ENCODE measurements at regions not wholly inside any gene's neighbourhood (a gene's known extent, or its start where the extent isn't known, plus 50 kb on each side); places are given as distances from the start of the nearest gene placed in this dataset.

DNA sequence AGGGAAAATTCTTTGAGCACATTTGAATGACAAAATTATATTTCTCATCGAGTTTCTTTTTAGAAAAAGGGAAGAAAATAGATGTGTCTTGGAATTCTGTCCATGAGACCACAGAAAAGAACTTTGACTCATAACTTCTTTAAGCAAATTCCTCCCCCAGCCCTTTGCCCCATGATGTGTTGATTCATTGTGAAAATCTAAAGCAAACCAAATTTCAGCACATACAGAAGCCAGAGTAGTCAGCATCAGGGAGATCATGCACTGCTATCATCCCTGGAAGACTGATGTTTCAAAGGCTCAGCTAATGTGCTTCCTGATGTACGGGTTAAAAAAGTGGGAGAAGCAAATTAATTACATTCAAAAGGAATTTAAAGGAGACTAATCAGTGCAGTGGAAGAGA, 159.7 kb downstream of the FAT3 start:
- no peak for DNase-seq (ENCODE audit: low read depth in 2 of 2)

DNA sequence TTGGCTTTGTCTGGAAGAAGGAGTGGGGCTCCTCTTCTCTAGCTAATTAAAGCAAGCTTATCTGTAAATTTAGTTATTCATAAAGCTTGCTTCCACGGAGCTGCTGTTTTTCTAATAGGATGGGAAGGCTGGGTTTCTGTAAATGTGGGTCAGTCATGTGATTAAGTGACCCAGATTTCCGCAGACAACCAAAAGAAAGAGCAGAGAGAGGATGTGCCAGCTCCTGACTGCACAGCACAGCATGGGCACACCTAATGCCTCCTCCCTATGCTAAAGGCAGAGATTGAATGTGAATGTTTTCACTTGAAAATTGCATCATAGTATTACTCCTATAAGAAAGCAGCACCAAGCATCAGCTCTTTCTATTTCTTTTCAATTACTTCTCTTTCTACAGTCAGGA, 160.2 kb downstream of the FAT3 start:
- no peak for DNase-seq (ENCODE audit: low read depth in 2 of 2)

DNA sequence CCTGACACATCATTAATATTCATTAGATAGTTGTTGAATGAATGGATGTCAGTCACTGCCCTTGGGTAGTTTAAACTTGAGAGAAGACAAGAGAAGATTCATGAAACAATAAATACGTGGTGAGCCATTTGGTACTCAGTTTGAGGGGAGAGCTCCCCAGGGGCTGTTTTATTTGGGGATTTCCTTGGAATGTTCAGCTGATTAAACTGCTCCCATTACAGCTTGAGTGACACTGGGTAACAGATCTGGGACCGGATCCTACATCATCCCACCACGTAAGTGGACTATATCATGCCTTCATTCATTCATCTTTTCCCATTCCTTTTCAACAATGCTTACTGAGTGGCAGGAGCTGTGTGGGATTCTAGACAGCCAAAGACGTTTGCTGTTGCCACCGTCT, 162.0 kb downstream of the FAT3 start:
- DNase-seq (ENCODE audit: low read depth in 2 of 2) = no peak

DNA sequence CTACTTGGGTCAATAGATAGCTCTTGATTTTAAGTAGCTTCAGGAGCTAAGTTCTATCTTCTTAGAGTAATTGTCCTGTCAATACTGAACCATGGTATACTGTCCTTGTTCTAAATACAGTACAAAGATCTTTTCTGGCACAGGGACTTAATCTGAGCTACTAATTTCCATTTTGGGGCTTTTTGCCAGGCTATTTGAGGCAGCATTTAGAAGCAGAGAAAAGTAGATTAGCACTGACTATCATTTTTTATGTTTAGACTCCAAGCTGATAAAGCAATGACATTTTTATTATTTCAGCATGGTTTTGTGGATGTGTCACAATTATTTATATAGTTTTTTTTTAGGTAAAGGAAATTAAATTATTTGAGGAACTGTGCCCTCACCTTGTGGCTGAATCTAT, 163.2 kb downstream of the FAT3 start:
- DNase-seq (ENCODE audit: low read depth in 2 of 2) = no peak

GRCh38 chr11:92388380-92388779, 163.8 kb downstream of the FAT3 start:
- DNase-seq (ENCODE audit: low read depth in 2 of 2) = no peak

DNA sequence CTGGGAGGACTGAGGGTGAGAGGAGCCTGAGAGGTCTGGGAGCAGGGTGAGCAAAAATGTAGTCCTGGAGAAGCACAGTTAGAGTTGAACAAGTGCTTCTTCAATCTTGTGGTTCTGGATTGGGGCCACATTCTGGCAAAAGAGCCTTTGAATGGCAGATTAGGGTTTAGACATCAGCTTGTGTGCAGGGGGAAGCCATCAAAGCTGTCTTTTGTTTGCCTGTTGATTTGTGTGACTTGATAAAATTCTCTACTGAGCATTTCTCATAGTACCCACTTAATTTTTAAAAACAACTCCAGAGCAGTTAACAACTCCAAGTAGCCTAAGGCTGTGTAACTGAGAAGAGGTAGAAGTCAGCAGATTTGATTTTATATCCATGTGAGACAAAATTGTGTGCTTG, 166.2 kb downstream of the FAT3 start:
- DNase-seq (ENCODE audit: low read depth in 2 of 2) = no peak

DNA sequence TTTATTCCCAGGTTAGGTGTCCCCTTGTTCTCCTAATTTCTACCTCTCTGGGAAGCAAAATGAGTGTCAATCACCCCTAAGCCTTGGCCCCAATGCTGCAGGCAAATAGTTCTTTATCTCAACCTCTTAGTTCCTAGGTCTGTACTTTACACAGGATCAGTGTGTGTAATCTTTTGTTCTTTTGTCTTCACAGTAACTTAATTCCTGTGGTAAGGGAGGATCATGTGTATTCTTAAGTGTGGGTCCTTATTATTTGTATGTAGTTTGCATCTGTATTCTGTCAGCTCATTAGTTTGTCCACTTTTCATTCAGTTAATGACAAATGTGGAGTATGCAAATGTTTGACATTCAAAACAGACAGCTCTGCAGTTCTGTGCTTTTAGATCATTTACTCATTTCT, 166.7 kb downstream of the FAT3 start:
- DNase-seq (ENCODE audit: low read depth in 2 of 2) = no peak

GRCh38 chr11:92391808-92392207, 167.2 kb downstream of the FAT3 start:
- no peak for DNase-seq (ENCODE audit: low read depth in 2 of 2)

DNA sequence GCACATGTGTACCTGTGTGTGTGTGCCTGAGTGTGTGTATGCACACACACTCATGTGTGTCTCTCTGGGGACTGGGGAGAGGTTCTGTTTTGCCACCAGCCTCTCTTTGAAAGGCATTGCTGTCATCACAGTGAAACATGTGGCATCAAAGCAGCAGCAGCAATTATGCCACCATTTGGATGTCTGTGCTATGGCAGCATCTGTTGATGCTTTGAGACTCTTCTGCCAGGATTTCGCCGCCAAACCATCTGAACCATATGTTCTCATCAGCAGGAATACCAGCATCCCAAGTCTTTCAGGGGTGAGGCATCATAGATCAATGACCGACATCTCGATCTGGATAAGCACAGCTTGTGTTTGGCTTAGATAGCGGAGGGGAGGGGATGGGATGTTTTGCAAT, 168.6 kb downstream of the FAT3 start:
- DNase-seq (ENCODE audit: low read depth in 2 of 2) = no peak

DNA sequence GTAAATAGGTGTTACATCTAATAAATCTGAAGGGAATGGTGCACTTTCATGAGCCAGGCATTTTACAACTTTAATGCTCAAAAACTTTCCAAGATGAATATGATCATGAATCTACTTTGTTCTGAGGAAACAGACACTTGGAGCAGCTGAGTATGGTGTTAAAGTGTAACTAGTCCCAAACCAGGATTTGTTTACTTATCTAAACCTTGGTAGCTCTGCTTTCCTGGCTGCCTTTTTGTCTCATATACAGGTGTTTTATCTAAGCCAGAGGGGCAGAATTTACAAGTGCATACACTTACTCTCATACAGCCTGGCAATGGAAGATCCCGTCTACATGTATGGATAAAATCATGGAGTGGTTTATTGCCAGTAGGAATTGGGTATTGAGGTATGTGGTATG, 171.5 kb downstream of the FAT3 start:
- no peak for DNase-seq (ENCODE audit: low read depth in 2 of 2)

- no peak for DNase-seq (ENCODE audit: low read depth in 2 of 2)
Measured at GRCh38 chr11:92397221-92397755, 172.7 kb downstream of the FAT3 start.

DNA sequence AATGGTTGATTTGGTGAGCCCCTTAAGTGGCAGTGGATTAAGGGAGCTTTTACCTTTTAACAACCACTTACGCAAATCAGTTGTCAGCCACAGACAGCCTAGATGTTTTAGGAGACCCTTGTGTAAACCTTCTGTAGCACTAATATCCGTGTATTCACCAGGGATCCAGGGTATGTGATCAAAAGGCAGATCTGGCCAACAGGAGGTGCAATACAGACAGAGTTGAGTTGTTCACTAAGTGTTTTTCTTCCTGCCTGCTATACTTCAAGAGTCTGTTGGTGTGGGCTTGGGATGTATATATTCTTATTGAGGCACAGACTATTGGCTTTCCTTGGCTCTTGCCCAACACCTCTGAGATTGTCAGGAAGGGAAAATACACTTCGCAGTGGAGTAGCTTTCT, 175.1 kb downstream of the FAT3 start:
- DNase-seq (ENCODE audit: low read depth in 2 of 2) = no peak

- no peak for DNase-seq (ENCODE audit: low read depth in 2 of 2)
Measured at GRCh38 chr11:92401520-92401919, 176.9 kb downstream of the FAT3 start.

GRCh38 chr11:92406472-92406871, 181.9 kb downstream of the FAT3 start:
- no peak for DNase-seq (ENCODE audit: low read depth in 2 of 2)

- no peak for DNase-seq (ENCODE audit: low read depth in 2 of 2)
Measured at GRCh38 chr11:92409355-92409754, 184.7 kb downstream of the FAT3 start.

DNA sequence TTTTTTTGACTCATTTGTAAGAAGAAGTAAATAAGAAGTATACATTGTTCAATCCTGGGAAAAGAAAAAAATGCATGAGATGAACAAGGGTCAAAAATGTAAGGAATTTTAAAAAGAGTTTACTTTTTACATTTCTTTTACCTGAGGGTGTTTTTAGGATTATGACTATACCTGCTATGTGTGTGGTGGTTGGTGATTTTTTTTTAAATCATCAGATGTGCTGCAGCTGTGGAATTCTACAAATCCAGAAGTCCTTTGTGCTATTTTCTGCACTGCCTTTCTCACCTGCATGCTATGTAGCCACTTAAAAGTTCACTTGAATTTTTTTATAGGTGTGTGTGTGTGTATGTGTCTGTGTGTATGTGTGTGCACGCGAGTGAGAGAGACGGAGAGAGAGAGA, 185.3 kb downstream of the FAT3 start:
- no peak for DNase-seq (ENCODE audit: low read depth in 2 of 2)

GRCh38 chr11:92410526-92410925, 185.9 kb downstream of the FAT3 start:
- DNase-seq (ENCODE audit: low read depth in 2 of 2) = no peak

GRCh38 chr11:92411431-92411830, 186.8 kb downstream of the FAT3 start:
- DNase-seq (ENCODE audit: low read depth in 2 of 2) = no peak

DNA sequence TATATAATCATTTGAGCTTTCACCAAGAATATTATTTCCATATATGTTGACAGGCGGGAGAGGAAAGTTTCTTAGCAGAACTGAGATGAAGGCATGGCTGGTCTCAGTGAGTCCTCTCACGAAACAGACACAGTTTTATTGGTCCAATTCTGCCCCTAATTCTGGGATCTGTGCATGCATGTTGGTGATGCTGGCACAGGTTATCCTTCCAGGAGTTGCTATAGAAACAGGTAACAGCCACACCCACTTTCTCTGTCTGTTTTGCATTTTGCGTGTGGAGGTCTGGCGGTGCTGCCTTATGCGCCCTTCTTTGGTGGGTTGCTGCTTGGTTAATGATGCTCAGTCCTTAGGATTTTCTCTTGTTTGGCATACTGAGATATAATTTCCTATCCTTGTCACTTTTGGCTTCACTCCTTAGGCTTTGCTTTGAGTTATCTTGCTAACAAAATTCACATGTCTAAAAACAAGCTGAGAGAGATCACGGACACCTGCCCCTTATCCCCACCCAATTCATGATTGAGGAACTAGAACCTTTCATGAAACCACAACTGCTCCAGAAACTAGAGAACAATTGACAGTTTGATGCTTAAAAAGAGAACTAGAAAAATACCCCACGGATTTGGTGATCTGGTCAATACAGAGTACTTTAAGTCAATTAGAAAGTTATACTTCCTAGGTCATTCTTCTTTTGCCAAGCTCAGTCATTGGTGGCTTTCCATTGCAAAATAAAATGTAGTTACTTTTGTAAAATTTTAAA, 189.3 kb downstream of the FAT3 start:
- no peak for DNase-seq (ENCODE audit: low read depth in 2 of 2)

DNA sequence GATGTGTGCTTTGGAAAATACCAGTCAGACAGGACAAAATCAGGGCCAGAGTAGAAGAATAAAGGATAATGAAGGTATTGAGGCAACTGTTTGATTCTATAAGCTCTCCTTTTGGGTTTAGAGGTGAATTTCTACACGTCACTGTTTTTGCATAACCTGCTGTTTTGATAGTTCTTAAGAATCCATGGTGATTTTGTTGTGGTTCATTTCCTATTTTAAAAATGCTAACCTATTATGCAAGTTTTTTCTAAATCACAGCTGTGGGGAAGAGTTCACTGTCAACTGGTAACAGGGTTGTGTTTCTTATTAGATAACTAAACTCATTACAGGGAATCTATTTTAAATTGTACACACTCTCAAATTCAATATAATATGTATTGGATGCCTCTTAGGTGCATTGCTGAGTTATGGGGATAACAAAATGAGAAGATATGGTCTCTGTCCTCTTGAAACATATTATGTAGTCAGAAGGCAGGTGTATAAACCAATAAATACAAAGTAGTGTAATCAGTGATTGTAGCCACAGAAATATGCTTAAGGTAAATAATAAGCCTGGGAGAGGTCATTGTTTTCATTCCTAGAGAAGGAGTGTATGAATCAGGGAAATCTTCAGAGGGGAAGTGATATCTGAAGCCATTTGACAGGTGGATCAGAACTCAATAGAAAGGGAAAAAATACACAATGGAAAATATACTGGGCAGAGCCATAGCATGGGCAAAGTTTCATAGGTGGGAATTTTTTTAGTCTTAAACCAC, 192.5 kb downstream of the FAT3 start:
- no peak for DNase-seq (ENCODE audit: low read depth in 2 of 2)

- no peak for DNase-seq (ENCODE audit: low read depth in 2 of 2)
Measured at GRCh38 chr11:92423115-92424034, 198.8 kb downstream of the FAT3 start.

DNA sequence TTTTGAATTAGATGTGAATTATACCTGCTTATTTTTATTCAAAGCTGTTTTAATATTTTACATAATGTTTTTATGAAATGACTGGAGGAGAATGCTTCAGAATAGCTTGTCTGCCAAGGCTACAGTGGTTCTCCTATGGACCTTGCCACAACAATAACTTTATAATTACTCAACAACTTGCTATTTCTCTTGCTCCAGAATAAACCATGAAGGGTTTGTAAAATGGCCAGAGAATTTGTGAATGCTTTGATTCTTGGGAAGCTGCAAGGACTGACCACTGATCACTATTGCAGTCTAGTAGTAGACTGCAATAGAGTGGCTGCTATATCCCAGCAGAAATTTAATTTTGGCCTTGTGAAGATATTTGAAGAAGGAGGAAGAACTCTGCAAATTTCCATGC, 199.7 kb downstream of the FAT3 start:
- DNase-seq (ENCODE audit: low read depth in 2 of 2) = no peak
